ENCODE measurements at regions not wholly inside any gene's neighbourhood (a gene's known extent, or its start where the extent isn't known, plus 50 kb on each side); places are given as distances from the start of the nearest gene placed in this dataset.

- TF ChIP-seq CREB1 (IDR thresholded peaks at IDR 0.05; ENCODE audit: low read depth) (no peak), CEBPB (IDR thresholded peaks at IDR 0.05) (no peak), EP300 (IDR thresholded peaks at IDR 0.05; ENCODE audit: borderline replicate concordance) (no peak), YY1 (IDR thresholded peaks at IDR 0.05; ENCODE audit: low read depth) (no peak), RAD21 (IDR thresholded peaks at IDR 0.05; ENCODE audit: low read depth) (no peak), REST (IDR thresholded peaks at IDR 0.05; ENCODE audit: low read depth) (no peak), TAF1 (IDR thresholded peaks at IDR 0.05; ENCODE audit: low read depth) (no peak), MAX (IDR thresholded peaks at IDR 0.05) (no peak), FOXM1 (IDR thresholded peaks at IDR 0.05; ENCODE audit: borderline replicate concordance, low read depth) (no peak), USF1 (IDR thresholded peaks at IDR 0.05) (no peak), ZBTB7A (IDR thresholded peaks at IDR 0.05; ENCODE audit: low read depth) (no peak), TEAD4 (IDR thresholded peaks at IDR 0.05) (no peak), EGR1 (IDR thresholded peaks at IDR 0.05) (no peak)
These were observed 320.7 kb downstream of the RNF144B start for GRCh38 chr6:18707714-18708439.
